Mucosa of rectum (tissue), 2 donors: ENCODE measurements at regions not wholly inside any gene's neighbourhood (a gene's known extent, or its start where the extent isn't known, plus 50 kb on each side); places are given as distances from the start of the nearest gene placed in this dataset.

Source experiments
- H3K27ac ChIP-seq, 2 donors: one replicate each; pipeline ENCODE4 v1.7.0; 2013; ENCODE audit warnings: inconsistent platforms in 2 of 2, low read depth in 2 of 2, low read length in 2 of 2
- H3K27me3 ChIP-seq, 2 donors: one replicate each; pipeline ENCODE4 v1.7.0; 2013; ENCODE audit warnings: low read length in 2 of 2; ENCODE audit not compliant: control insufficient read depth in 2 of 2, insufficient read depth in 2 of 2
- H3K36me3 ChIP-seq, 2 donors: one replicate each; pipeline ENCODE4 v1.7.0; 2013; ENCODE audit warnings: low read length in 2 of 2; ENCODE audit not compliant: control insufficient read depth in 2 of 2, insufficient read depth in 2 of 2
- H3K4me1 ChIP-seq, 2 donors: one replicate each; pipeline ENCODE4 v1.7.0; 2013; ENCODE audit warnings: low read length in 2 of 2, mild to moderate bottlenecking in 1 of 2; ENCODE audit not compliant: control insufficient read depth in 2 of 2, insufficient read depth in 2 of 2
- H3K4me3 ChIP-seq, 2 donors: one replicate each; pipeline ENCODE4 v1.7.0; 2013; ENCODE audit warnings: low read length in 2 of 2
- H3K9ac ChIP-seq, 2 donors: one replicate each; pipeline ENCODE4 v1.7.0; 2013; ENCODE audit warnings: low read length in 2 of 2, low read depth in 1 of 2, mild to moderate bottlenecking in 1 of 2
- H3K9me3 ChIP-seq, 2 donors: one replicate each; pipeline ENCODE4 v1.7.0; 2013; ENCODE audit warnings: low read length in 2 of 2; ENCODE audit not compliant: control insufficient read depth in 2 of 2
- donor health status: healthy.
- donor health status: Normal muscosa, but diverticular disease.

DNA sequence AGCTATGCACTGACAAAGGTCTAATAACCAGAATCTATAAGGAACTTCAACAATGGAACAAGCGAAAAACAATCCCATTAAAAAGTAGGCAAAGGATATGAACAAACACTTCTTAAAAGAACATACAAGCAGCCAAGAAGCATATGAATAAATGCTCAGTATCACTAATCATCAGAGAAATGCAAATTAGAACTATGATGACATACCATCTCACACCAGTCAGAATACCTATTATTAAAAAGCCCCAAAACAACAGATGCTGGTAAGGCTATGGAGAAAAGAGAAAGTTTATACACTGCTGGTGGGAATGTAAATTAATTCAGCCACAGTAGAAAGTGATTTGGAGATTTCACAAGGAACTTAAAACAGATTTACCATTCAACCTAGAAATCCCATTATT, 211.8 kb downstream of the EDN1 start:
- Histone ChIP-seq H3K9me3 (no peaks in the 10 kb centered on the region), H3K4me3 (no peak overlapping the region), H3K9ac (no peak overlapping the region), H3K4me1 (no peaks in the 10 kb centered on the region), H3K27ac (no peak overlapping the region), H3K36me3 (no peaks in the 10 kb centered on the region), H3K27me3 (no peaks in the 10 kb centered on the region)

DNA sequence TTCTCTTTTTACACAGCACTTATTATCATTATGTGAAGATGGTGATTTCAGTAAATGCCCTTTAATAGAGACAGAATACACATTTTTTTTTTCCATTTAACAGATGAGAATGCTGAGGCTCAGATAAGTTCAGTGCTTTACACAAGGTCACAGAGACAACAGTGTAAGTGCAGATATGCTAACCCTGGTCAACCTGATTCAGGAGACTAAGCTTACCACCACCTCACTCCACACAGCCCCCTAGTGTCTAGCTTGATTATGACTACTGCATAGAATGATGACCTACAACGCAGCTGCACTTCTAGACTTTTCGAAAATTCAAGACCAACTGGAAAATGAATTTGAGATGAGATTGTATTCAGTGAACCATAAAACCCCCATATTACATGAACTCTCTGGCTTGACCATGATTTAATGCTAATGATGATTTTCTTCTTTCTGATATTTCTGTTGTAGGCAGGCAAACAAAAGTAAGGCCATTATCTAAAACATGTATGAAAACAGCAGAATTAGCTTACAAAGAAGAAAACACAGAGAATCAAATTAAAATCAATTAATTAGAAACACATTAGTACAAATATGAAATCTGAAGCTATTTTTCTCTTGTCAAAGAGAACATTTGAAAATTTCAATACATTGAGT, 212.1 kb upstream of the PHACTR1 start:
- Histone ChIP-seq H3K27me3 (no peaks in the 10 kb centered on the region), H3K9me3 (no peaks in the 10 kb centered on the region)

DNA sequence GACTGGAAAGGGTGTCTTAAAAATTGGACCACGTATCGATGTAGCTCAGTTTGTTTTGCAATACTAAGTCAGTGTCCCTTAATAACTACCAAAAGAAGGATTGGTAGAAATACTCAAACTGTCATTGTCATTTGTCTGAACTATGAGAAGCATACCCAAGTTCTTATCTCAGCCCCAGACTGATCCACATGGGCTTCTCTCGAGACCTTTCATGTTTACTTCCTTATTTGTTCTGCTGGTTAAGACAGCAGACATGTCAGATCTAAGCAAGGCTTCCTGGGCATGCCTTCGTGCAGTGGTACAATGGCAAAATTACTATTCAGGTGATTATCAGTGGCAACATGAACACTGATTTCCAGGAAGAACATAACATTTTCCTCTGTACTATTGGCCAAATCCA, 211.1 kb upstream of the PHACTR1 start:
- Histone ChIP-seq H3K4me3 (no peak overlapping the region), H3K9ac (no peak overlapping the region), H3K36me3 (no peaks in the 10 kb centered on the region), H3K4me1 (no peaks in the 10 kb centered on the region), H3K9me3 (no peaks in the 10 kb centered on the region), H3K27ac (no peak overlapping the region), H3K27me3 (no peaks in the 10 kb centered on the region)

More for the DNA sequence above, 212.1 kb upstream of the PHACTR1 start:
- H3K4me3 ChIP-seq, result no peak overlapping the region
- H3K27ac ChIP-seq, result no peak overlapping the region
- no peak overlapping the region for H3K9ac ChIP-seq
- H3K4me1 ChIP-seq, result no peaks in the 10 kb centered on the region
- no peaks in the 10 kb centered on the region for H3K36me3 ChIP-seq

DNA sequence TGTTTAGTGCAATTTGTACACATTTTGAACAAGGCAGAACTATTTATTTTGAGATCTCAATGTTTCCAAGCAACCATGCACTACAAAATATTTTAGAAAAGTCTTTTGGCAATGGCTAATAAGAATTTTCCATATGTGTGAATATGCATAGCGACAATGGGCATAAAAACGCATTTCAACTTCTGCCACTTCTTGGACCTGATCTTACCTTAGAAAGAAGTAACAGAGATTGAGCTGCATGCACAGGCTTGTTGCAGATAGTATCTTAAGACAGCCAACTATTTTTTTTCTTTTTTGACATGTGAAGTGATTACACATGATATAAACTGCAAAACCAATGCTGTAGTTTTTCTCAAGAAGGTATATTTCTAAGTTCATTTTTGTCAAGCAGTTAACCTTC, 210.4 kb upstream of the PHACTR1 start:
- H3K36me3 ChIP-seq, result no peaks in the 10 kb centered on the region
- no peak overlapping the region for H3K4me3 ChIP-seq
- no peaks in the 10 kb centered on the region for H3K4me1 ChIP-seq
- H3K27me3 ChIP-seq, result no peaks in the 10 kb centered on the region
- no peaks in the 10 kb centered on the region for H3K9me3 ChIP-seq
- H3K9ac ChIP-seq, result no peak overlapping the region
- no peak overlapping the region for H3K27ac ChIP-seq

DNA sequence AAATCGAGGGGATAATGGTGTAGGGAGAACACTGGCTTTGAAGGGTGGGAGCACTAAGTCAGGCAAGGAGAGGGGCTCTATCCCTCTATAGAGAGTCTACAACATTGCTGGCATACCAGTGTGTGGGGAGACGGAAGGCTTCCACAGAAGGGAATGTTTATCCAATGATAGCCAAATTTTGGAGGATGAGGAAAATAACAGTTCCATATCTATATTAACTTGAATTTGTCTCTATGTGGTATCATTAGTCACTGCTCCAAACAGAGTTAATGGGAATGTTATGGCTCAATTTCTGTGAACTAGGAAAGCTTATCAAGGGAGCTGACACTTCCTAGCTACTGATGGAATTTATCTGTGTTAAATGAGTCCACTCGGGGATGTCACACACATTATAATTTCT, 208.9 kb upstream of the PHACTR1 start:
- H3K4me1 ChIP-seq, result no peaks in the 10 kb centered on the region
- no peaks in the 10 kb centered on the region for H3K27me3 ChIP-seq
- H3K36me3 ChIP-seq, result no peaks in the 10 kb centered on the region
- H3K9ac ChIP-seq, result no peak overlapping the region
- no peak overlapping the region for H3K4me3 ChIP-seq
- no peaks in the 10 kb centered on the region for H3K9me3 ChIP-seq
- no peak overlapping the region for H3K27ac ChIP-seq

DNA sequence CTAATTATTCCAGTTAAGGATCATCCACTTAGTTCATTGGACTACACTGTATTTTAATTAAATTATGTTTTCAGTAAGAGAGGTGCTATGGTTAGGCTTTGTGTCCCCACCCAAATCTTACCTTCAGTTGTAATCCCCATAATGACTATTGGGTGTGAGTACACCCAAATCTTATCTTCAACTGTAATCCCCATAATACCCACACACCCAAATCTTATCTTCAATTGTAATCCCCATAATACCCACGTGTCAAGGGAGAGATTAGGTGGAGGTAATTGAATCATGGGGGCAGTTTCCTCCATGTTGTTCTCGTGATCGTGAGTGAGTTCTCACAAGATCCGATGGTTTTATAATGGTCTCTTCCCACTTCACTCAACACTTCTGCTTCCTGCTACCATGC, 208.0 kb upstream of the PHACTR1 start:
- no peak overlapping the region for H3K4me3 ChIP-seq
- H3K4me1 ChIP-seq, result no peaks in the 10 kb centered on the region
- H3K9ac ChIP-seq, result no peak overlapping the region
- no peaks in the 10 kb centered on the region for H3K27me3 ChIP-seq
- H3K9me3 ChIP-seq, result no peaks in the 10 kb centered on the region
- H3K36me3 ChIP-seq, result no peaks in the 10 kb centered on the region
- H3K27ac ChIP-seq, result no peak overlapping the region

DNA sequence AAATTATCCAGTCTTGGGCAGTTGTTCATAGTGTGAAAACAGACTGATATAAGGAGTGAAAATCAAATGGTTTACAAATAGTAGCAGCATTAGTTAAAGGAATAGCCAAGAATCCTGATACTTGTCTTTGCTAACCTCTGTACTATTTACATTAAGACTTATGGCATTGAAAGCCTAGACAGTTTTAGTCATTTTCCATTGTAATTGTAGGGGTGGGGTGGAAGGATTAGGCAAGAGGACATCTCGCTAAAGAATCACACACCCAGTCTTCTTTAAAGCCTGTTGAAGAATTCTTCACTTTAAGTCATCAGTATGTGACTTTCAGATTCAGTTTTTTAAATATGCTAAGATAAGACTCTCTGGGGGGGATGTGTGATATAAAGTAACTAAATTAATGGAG, 207.5 kb upstream of the PHACTR1 start:
- no peaks in the 10 kb centered on the region for H3K36me3 ChIP-seq
- H3K27me3 ChIP-seq, result no peaks in the 10 kb centered on the region
- H3K9me3 ChIP-seq, result no peaks in the 10 kb centered on the region
- no peak overlapping the region for H3K4me3 ChIP-seq
- no peak overlapping the region for H3K27ac ChIP-seq
- no peak overlapping the region for H3K9ac ChIP-seq
- no peaks in the 10 kb centered on the region for H3K4me1 ChIP-seq

DNA sequence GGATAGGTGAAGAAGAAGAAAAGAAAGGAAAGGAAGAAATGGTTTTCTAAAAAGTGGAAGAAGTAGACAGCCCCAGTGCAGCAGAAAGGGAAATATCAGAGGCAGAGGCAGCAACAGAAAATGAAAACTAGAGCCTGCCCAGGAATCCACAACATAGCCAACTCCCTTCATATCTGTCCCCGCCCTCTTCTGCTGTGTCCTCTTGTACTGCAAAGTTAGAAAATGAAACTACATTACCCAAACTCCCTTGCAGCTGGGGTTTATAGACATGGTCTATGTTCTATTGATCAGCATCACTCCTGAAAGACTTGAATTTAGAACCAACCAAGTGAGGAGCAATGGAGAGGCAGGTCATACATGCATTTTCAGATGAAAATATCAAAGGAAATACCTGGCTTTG, 200.5 kb upstream of the PHACTR1 start:
- Histone ChIP-seq H3K4me1 (no peaks in the 10 kb centered on the region), H3K36me3 (no peaks in the 10 kb centered on the region), H3K9me3 (no peaks in the 10 kb centered on the region), H3K27ac (no peak overlapping the region), H3K9ac (no peak overlapping the region), H3K27me3 (no peaks in the 10 kb centered on the region), H3K4me3 (no peak overlapping the region)

DNA sequence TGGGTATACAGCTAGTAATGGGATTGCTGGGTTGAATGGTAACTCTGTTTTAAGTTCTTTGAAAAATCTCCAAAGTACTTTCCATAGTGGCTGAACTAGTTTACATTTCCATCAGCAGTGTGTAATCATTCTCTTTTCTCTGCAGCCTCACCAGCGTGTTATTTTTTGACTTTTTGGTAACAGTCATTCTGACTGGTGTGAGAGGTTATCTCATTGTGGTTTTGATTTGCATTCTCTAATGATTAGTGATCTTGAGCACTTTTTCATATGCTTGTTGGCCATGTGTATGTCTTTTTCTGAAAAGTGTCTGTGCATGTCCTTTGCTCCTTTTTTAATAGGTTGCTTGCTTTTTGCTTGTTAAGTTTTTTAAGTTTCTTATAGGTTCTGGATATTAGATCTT, 194.2 kb upstream of the PHACTR1 start:
- Histone ChIP-seq H3K4me3 (no peak overlapping the region), H3K9me3 (no peaks in the 10 kb centered on the region), H3K9ac (no peak overlapping the region), H3K4me1 (no peaks in the 10 kb centered on the region), H3K27ac (no peak overlapping the region), H3K27me3 (no peaks in the 10 kb centered on the region), H3K36me3 (no peaks in the 10 kb centered on the region)

DNA sequence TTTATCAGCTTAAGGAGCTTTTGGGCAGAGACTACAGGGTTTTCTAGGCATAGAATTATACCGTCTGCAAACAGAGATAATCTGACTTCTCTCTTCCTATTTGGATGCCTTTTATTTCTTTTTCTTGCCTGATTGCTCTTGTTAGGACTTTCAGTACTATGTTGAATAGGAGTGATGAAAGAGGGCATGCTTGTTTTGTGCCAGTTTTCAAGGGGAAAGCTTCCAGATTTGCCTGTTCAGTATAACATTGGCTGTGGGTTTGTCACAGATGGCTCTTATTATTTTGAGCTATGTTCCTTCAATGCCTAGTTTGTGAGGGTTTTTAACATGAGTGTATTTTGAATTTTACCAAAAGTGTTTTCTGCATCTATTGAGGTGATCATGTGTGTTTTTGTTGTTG, 192.8 kb upstream of the PHACTR1 start:
- Histone ChIP-seq H3K9ac (no peak overlapping the region), H3K4me3 (no peak overlapping the region), H3K27ac (no peak overlapping the region), H3K36me3 (no peaks in the 10 kb centered on the region), H3K4me1 (peaks cover 5 to 6% of the 10 kb centered on the region in 2 donors), H3K9me3 (no peaks in the 10 kb centered on the region), H3K27me3 (no peaks in the 10 kb centered on the region)

DNA sequence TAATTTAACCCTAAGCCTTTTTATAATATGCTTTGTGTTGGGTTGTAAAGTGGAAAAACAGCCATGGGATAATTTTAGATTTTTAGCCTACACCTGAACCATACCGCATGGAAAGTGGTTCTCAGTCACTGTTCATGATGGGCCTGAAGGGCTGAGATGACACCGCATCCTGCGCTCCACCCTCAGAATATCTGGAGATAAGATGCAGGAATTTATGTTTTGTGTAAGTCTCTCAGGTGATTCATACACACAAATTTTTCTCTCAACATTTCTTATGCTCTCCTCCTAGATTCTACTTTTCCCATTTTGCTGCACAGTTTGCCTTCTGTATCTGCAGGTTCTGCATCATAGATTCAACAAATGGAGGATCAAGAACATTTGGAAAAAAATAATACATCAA, 191.3 kb upstream of the PHACTR1 start:
- Histone ChIP-seq H3K36me3 (no peaks in the 10 kb centered on the region), H3K4me3 (no peak overlapping the region), H3K27me3 (no peaks in the 10 kb centered on the region)

More for the DNA sequence above, 191.3 kb upstream of the PHACTR1 start:
- Histone ChIP-seq H3K9me3 (no peaks in the 10 kb centered on the region), H3K4me1 (peaks cover 5 to 17% of the 10 kb centered on the region in 2 donors), H3K9ac (no peak overlapping the region), H3K27ac (no peak overlapping the region)
